NCI-H146 treated with DMSO at 0.1 percent for 48 hours (cell line): ENCODE measurements at regions not wholly inside any gene's neighbourhood (a gene's known extent, or its start where the extent isn't known, plus 50 kb on each side); places are given as distances from the start of the nearest gene placed in this dataset.

Experiments
- DNase-seq: peaks from one replicate; lab custom pipeline; 2025; ENCODE audit not compliant: unreplicated experiment; lab: John Stamatoyannopoulos, UW

GRCh38 chr14:101460521-101460920 is 100.8 kb upstream of the DIO3 start:
- no peak for DNase-seq

- no peak for DNase-seq
These were observed 100.1 kb upstream of the DIO3 start for GRCh38 chr14:101460986-101461750.

- DNase-seq, result no peak
These were observed 99.4 kb upstream of the DIO3 start for GRCh38 chr14:101461891-101462290.

- DNase-seq, result no peak
These were observed 98.3 kb upstream of the DIO3 start for GRCh38 chr14:101462726-101463565.

GRCh38 chr14:101463566-101464171 is 97.6 kb upstream of the DIO3 start:
- no peak for DNase-seq

- no peak for DNase-seq
These were observed 96.8 kb upstream of the DIO3 start for GRCh38 chr14:101464310-101464983.

- no peak for DNase-seq
These were observed 96.1 kb upstream of the DIO3 start for GRCh38 chr14:101464984-101465794.

- DNase-seq, result no peak
These were observed 95.4 kb upstream of the DIO3 start for GRCh38 chr14:101465795-101466448.

GRCh38 chr14:101466456-101467180 is 94.7 kb upstream of the DIO3 start:
- no peak for DNase-seq

GRCh38 chr14:101467181-101467926 is 93.9 kb upstream of the DIO3 start:
- DNase-seq, result no peak

GRCh38 chr14:101469382-101470247 is 91.7 kb upstream of the DIO3 start:
- DNase-seq, result no peak

GRCh38 chr14:101470266-101470665 is 91.0 kb upstream of the DIO3 start:
- DNase-seq, result no peak

GRCh38 chr14:101471723-101472517 is 89.4 kb upstream of the DIO3 start:
- no peak for DNase-seq

GRCh38 chr14:101472518-101472849 is 88.8 kb upstream of the DIO3 start:
- DNase-seq, result no peak

GRCh38 chr14:101473045-101473729 is 88.1 kb upstream of the DIO3 start:
- no peak for DNase-seq

GRCh38 chr14:101473795-101474562 is 87.3 kb upstream of the DIO3 start:
- no peak for DNase-seq
